Panc1 (cell line): ENCODE measurements at regions not wholly inside any gene's neighbourhood (a gene's known extent, or its start where the extent isn't known, plus 50 kb on each side); places are given as distances from the start of the nearest gene placed in this dataset.

Experiments used
- POLR2AphosphoS5 ChIP-seq: IDR thresholded peaks from 2 replicates; pipeline ENCODE4 v1.6.1; 2012; ENCODE audit warnings: mild to moderate bottlenecking, low read depth, low read length, moderate library complexity
- REST ChIP-seq, 2 experiments: IDR thresholded peaks; 2 replicates each; pipeline ENCODE4 v1.6.1; 2011 to 2012; ENCODE audit warnings: low read depth in 2 of 2, control low read depth in 1 of 2, low read length in 1 of 2, mild to moderate bottlenecking in 1 of 2, moderate library complexity in 1 of 2; ENCODE audit not compliant: insufficient read depth in 1 of 2
- TF ChIP-seq, protein P1 (sequence below): fragments of 450-650 bp; IDR thresholded peaks from 2 replicates; pipeline ENCODE4 v1.5.1; 2017; ENCODE audit warnings: mild to moderate bottlenecking

DNA sequence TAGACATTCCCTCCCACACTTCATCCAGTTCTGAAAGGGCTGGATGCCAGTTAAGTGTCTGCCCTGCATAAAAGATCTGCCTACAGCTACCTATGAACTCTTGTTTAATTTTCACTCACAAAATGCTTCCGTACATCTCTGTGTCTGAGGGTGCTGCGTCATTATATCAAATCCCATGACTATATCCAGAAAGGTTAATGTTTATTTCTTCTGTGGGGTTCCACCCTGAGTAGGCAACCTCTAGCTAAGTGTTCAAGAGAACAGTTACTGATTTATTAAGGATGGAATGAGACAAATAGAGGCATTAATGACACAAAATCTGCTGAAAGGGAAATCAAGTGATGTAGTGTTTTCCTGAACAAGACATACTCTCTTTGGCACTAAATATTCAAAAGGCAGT is 220.2 kb downstream of the MTHFS start:
- TF ChIP-seq, protein P1, sequence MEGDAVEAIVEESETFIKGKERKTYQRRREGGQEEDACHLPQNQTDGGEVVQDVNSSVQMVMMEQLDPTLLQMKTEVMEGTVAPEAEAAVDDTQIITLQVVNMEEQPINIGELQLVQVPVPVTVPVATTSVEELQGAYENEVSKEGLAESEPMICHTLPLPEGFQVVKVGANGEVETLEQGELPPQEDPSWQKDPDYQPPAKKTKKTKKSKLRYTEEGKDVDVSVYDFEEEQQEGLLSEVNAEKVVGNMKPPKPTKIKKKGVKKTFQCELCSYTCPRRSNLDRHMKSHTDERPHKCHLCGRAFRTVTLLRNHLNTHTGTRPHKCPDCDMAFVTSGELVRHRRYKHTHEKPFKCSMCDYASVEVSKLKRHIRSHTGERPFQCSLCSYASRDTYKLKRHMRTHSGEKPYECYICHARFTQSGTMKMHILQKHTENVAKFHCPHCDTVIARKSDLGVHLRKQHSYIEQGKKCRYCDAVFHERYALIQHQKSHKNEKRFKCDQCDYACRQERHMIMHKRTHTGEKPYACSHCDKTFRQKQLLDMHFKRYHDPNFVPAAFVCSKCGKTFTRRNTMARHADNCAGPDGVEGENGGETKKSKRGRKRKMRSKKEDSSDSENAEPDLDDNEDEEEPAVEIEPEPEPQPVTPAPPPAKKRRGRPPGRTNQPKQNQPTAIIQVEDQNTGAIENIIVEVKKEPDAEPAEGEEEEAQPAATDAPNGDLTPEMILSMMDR = no peak
- TF ChIP-seq REST (IDR thresholded peaks at IDR 0.05; ENCODE audit: insufficient read depth in 1 of 2, low read depth in 2 of 2, low read length in 1 of 2) (no peak), POLR2AphosphoS5 (no peak)
